Tibial artery (tissue), 4 donors: ENCODE measurements at regions not wholly inside any gene's neighbourhood (a gene's known extent, or its start where the extent isn't known, plus 50 kb on each side); places are given as distances from the start of the nearest gene placed in this dataset.

ENCODE experiments used
- DNase-seq, 2 donors: peaks; one replicate each; pipeline ENCODE4 v3.0.0-alpha.2; 2019
- H3K27ac ChIP-seq, 2 donors: fragments of 200-600 bp; sonication (generic) in 1 of 2; 1 replicate in 1 of 2; 2 replicates in 1 of 2; pipeline ENCODE4 v1.5.1; 2018 to 2019; ENCODE audit warnings: mild to moderate bottlenecking in 1 of 2
- H3K27me3 ChIP-seq, 2 donors: fragments of 200-600 bp; sonication (generic) in 1 of 2; one replicate each; pipeline versions ENCODE4 v1.5.1 to v1.6.0; 2016 to 2019
- H3K36me3 ChIP-seq, 3 donors: fragments of 200-600 bp; sonication (generic) in 2 of 3; one replicate each; pipeline ENCODE4 v1.5.1; 2016 to 2019; ENCODE audit warnings: mild to moderate bottlenecking in 2 of 3
- H3K4me1 ChIP-seq, 4 donors: fragments of 200-600 bp; sonication (generic) in 2 of 4; 1 replicate in 3 of 4; 2 replicates in 1 of 4; pipeline ENCODE4 v1.5.1; 2016 to 2019
- H3K4me3 ChIP-seq, 2 donors: fragments of 200-600 bp; sonication (generic) in 1 of 2; 1 replicate in 1 of 2; 2 replicates in 1 of 2; pipeline ENCODE4 v1.5.1; 2018 to 2019; ENCODE audit warnings: mild to moderate bottlenecking in 2 of 2
- H3K9me3 ChIP-seq, 3 donors: fragments of 200-600 bp; sonication (generic) in 1 of 3; one replicate each; pipeline ENCODE4 v1.5.1; 2016 to 2019
- intact Hi-C: fragments of 100-400 bp; cut with DNase I; formaldehyde crosslinking; loops from one replicate; pipeline ENCODE4 v1.15.0; 2023; ENCODE audit warnings: low total_unique reads
- TF ChIP-seq, protein P1 (sequence below), 2 experiments: fragments of 200-600 bp in 1 of 2; fragments of 450-650 bp in 1 of 2; IDR thresholded peaks; one replicate each; pipeline ENCODE4 v1.5.1; 2017 to 2019; ENCODE audit warnings: antibody characterized with exemption in 2 of 2, mild to moderate bottlenecking in 1 of 2, moderate library complexity in 1 of 2

DNA sequence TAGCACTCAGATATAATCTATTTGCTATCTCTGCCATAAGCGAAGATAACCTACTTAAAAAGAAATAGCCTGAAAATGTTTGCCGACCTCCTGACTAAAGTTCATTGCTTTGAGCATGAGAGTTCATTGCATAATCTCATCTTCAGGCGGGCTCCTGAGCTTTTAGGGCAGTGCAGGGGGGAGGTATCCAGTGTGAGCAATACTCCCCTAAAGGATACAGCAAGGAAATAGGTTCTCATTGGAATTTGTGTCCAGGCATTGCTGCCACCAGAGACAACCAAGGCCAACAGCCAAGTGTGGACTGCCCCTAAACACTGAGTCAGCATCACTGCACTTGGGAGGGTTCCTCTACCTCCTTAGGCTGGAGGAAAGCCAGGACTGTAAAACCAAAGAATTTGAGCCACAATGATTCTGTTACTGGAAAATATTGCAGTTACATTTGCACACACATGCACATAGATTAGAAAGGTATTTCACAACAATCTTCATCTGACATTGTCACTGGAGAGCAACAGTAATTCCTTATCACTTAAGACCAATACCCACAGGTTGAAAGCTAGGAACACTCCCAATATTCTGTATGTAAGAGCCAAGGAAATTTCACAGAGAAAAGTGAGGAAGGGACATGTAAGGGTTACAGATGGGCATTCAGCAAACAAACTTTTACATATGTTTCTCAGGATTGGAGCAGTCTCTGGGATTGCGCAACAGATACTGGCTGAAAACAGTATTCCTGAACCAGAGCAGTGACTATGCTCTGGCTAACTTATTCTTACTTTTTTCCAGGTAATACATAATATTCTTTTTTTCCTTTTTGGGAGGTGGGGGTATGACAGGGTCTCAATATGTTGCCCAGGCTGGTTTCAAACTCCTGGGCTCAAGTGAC lies 98.6 kb upstream of the TLE1 start:
- intact Hi-C loops: no loop called here
- peak; percentile 55 to 67 for DNase-seq
- Histone ChIP-seq H3K4me3 (no peak overlapping the region), H3K4me1 (peaks cover 0 to 10% (median 2%) of the 10 kb centered on the region in 4 donors), H3K9me3 (no peaks in the 10 kb centered on the region), H3K36me3 (no peaks in the 10 kb centered on the region), H3K27me3 (no peaks in the 10 kb centered on the region), H3K27ac (no peak overlapping the region)
- TF ChIP-seq, protein P1, sequence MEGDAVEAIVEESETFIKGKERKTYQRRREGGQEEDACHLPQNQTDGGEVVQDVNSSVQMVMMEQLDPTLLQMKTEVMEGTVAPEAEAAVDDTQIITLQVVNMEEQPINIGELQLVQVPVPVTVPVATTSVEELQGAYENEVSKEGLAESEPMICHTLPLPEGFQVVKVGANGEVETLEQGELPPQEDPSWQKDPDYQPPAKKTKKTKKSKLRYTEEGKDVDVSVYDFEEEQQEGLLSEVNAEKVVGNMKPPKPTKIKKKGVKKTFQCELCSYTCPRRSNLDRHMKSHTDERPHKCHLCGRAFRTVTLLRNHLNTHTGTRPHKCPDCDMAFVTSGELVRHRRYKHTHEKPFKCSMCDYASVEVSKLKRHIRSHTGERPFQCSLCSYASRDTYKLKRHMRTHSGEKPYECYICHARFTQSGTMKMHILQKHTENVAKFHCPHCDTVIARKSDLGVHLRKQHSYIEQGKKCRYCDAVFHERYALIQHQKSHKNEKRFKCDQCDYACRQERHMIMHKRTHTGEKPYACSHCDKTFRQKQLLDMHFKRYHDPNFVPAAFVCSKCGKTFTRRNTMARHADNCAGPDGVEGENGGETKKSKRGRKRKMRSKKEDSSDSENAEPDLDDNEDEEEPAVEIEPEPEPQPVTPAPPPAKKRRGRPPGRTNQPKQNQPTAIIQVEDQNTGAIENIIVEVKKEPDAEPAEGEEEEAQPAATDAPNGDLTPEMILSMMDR (IDR thresholded peaks at IDR 0.05): no peak

DNA sequence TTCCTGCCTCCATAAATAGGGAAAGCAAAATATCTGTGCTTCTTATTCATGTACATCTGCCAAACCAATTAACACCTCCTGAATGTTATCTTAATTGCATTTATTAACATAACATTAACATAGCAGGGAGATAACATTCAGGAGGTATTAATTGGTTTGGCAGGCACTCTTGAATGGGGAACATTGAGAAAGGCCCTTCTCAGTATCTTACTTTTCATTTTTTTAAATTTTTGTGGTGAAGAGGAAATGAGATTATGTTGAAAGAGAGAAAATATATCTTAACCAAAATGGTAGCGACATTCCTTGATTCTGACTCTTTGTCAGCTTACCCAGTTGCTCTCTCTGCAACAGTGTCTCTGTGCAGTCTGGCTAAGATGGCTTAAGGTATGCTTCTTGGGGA lies 100.4 kb upstream of the TLE1 start:
- H3K36me3 ChIP-seq: no peaks in the 10 kb centered on the region
- H3K4me3 ChIP-seq: no peak overlapping the region
- no peaks in the 10 kb centered on the region for H3K9me3 ChIP-seq
- peaks cover 0 to 10% (median 2%) of the 10 kb centered on the region in 4 donors for H3K4me1 ChIP-seq
- DNase-seq: no peak
- intact Hi-C loops: no loop called here
- no peak overlapping the region for H3K27ac ChIP-seq
- H3K27me3 ChIP-seq: no peaks in the 10 kb centered on the region
- TF ChIP-seq, protein P1 (IDR thresholded peaks at IDR 0.05): no peak

DNA sequence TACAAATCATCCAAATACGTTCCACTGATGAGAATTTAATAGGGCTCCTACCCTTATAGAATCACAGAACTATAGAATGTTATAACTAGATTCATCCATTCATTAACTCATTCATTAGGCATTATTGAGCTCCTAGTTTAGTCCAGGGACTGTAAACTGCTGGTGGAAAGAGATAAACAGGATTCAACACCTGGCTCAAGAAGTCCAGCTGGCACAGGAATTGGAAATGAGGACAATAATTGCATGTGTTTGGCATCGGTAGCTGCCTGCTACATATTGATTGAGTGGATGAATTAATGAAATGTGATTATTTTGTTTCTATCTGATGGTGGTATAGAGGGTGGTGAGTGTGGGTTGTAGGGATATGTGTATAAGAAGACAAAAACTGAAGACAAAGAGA lies 100.8 kb upstream of the TLE1 start:
- no peaks in the 10 kb centered on the region for H3K9me3 ChIP-seq
- no peak overlapping the region for H3K27ac ChIP-seq
- no peak overlapping the region for H3K4me3 ChIP-seq
- H3K27me3 ChIP-seq: no peaks in the 10 kb centered on the region
- TF ChIP-seq, protein P1 (IDR thresholded peaks at IDR 0.05): no peak
- intact Hi-C loops: no loop called here
- DNase-seq: no peak
- no peaks in the 10 kb centered on the region for H3K36me3 ChIP-seq
- peaks cover 0 to 10% (median 2%) of the 10 kb centered on the region in 4 donors for H3K4me1 ChIP-seq

DNA sequence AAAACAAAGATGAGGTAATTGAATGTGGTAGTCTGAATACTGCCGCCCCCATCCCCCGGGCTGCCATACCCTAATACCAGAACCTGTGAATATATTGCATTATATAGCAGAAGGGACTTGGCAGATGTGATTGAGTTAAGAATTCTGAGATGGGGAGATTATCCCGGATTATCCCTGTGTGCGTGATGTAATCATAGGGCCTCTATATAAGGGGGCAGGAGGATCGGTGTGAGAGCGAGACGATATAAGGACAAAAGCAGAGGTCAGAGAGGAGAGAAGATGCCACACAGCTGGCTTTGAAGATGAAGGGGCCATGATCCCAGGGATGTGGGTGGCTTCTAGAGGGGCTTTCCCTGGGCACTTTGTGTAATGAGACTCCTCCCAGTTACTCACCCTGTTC lies 101.7 kb upstream of the TLE1 start:
- H3K4me3 ChIP-seq: no peak overlapping the region
- no peaks in the 10 kb centered on the region for H3K27me3 ChIP-seq
- no peaks in the 10 kb centered on the region for H3K9me3 ChIP-seq
- DNase-seq: no peak
- intact Hi-C loops: no loop called here
- no peaks in the 10 kb centered on the region for H3K36me3 ChIP-seq
- no peak overlapping the region for H3K27ac ChIP-seq
- TF ChIP-seq, protein P1 (IDR thresholded peaks at IDR 0.05): no peak
- H3K4me1 ChIP-seq: peaks cover 0 to 10% (median 2%) of the 10 kb centered on the region in 4 donors

DNA sequence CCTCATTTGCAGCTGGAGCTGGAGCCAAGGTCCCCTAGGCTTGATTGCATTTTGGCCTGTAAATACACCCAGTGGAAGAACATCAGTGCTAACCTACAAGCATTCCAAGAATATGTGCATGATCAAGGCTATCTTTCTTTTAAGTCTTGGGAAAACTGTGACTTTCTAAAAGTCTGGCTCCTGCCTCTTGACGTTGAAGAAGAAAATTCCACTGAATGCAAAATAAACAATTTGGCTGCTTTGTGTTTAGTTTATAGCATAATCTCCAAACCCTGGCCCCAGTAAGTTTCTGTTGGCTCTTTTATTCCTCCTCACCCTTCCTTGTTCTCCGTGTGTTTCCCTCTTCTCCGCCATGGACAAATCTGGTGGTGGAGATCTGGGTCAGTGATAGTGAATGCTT lies 109.3 kb upstream of the TLE1 start:
- Histone ChIP-seq H3K4me1 (peaks cover 0 to 14% (median 0%) of the 10 kb centered on the region in 4 donors), H3K27me3 (no peaks in the 10 kb centered on the region), H3K27ac (no peak overlapping the region), H3K36me3 (no peaks in the 10 kb centered on the region), H3K4me3 (no peak overlapping the region), H3K9me3 (no peaks in the 10 kb centered on the region)
- TF ChIP-seq, protein P1 (IDR thresholded peaks at IDR 0.05): no peak
- intact Hi-C loops: no loop called here
- DNase-seq: no peak
